HG03565 (cell line): ENCODE measurements at regions not wholly inside any gene's neighbourhood (a gene's known extent, or its start where the extent isn't known, plus 50 kb on each side); places are given as distances from the start of the nearest gene placed in this dataset.

Experiments
- ATAC-seq: cut with Tn5 transposase; IDR thresholded peaks from one replicate; pipeline ENCODE4 v1.9.1; 2021; ENCODE audit warnings: mild to moderate bottlenecking, moderate library complexity; ENCODE audit not compliant: unreplicated experiment

GRCh38 chr4:58935332-58935731 lies 1825.1 kb upstream of the IGFBP7 start:
- no peak for ATAC-seq

GRCh38 chr4:58936436-58936835 lies 1826.3 kb upstream of the IGFBP7 start:
- ATAC-seq = no peak

- no peak for ATAC-seq
Observed at GRCh38 chr4:58940167-58940566, 1830.0 kb upstream of the IGFBP7 start.

- ATAC-seq = no peak
Observed at GRCh38 chr4:58941286-58941685, 1831.1 kb upstream of the IGFBP7 start.

- no peak for ATAC-seq
Observed at GRCh38 chr4:58953575-58953974, 1843.4 kb upstream of the IGFBP7 start.

GRCh38 chr4:58957711-58958110 lies 1847.5 kb upstream of the IGFBP7 start:
- ATAC-seq = no peak

GRCh38 chr4:58961283-58961682 lies 1851.1 kb upstream of the IGFBP7 start:
- ATAC-seq = no peak

GRCh38 chr4:58961925-58962324 lies 1851.7 kb upstream of the IGFBP7 start:
- no peak for ATAC-seq

- ATAC-seq = no peak
Observed at GRCh38 chr4:58962424-58962823, 1852.2 kb upstream of the IGFBP7 start.

- no peak for ATAC-seq
Observed at GRCh38 chr4:58981828-58982227, 1871.6 kb upstream of the IGFBP7 start.

GRCh38 chr4:58983887-58984286 lies 1873.7 kb upstream of the IGFBP7 start:
- no peak for ATAC-seq

GRCh38 chr4:59002148-59002547 lies 1892.0 kb upstream of the IGFBP7 start:
- ATAC-seq = no peak

- ATAC-seq = no peak
Observed at GRCh38 chr4:59024257-59024656, 1914.1 kb upstream of the IGFBP7 start.

- ATAC-seq = no peak
Observed at GRCh38 chr4:59037812-59038211, 1927.6 kb upstream of the IGFBP7 start.

- no peak for ATAC-seq
Observed at GRCh38 chr4:59039046-59039445, 1928.9 kb upstream of the IGFBP7 start.

GRCh38 chr4:59044286-59044900 lies 1934.2 kb upstream of the IGFBP7 start:
- ATAC-seq = no peak

GRCh38 chr4:59054086-59054485 lies 1943.9 kb upstream of the IGFBP7 start:
- ATAC-seq = no peak

- ATAC-seq = no peak
Observed at GRCh38 chr4:59057804-59058203, 1947.6 kb upstream of the IGFBP7 start.

GRCh38 chr4:59058543-59058942 lies 1948.4 kb upstream of the IGFBP7 start:
- ATAC-seq = no peak

- ATAC-seq = no peak
Observed at GRCh38 chr4:59060002-59060846, 1950.0 kb upstream of the IGFBP7 start.

GRCh38 chr4:59060895-59061294 lies 1950.7 kb upstream of the IGFBP7 start:
- ATAC-seq = no peak

- ATAC-seq = no peak
Observed at GRCh38 chr4:59063015-59063720, 1953.0 kb upstream of the IGFBP7 start.
